Keratinocyte (primary cell): ENCODE measurements at regions not wholly inside any gene's neighbourhood (a gene's known extent, or its start where the extent isn't known, plus 50 kb on each side); places are given as distances from the start of the nearest gene placed in this dataset.

Source experiments
- DNase-seq: peaks from one replicate; pipeline ENCODE4 v3.0.0-alpha.2; 2011; ENCODE audit warnings: low read depth, missing footprints, low spot score
- FAIRE-seq: peaks from 2 replicates; lab custom pipeline; 2011; peaks lifted over from hg19 to GRCh38; lab: Jason Lieb, UNC
- H2AFZ ChIP-seq: 2 replicates; pipeline ENCODE4 v1.6.0; 2012; ENCODE audit warnings: low read length, control low read depth, inconsistent platforms; ENCODE audit not compliant: control insufficient read depth
- H3K27ac ChIP-seq: 2 replicates; pipeline ENCODE4 v1.5.1; 2011; ENCODE audit warnings: low read length; ENCODE audit not compliant: control insufficient read depth, insufficient read depth
- H3K27me3 ChIP-seq: 3 replicates; pipeline ENCODE4 v1.6.0; 2011; ENCODE audit warnings: low read length; ENCODE audit not compliant: control insufficient read depth, insufficient read depth; ENCODE audit errors: extremely low read depth
- H3K36me3 ChIP-seq, 2 experiments: 2 replicates in 1 of 2; 3 replicates in 1 of 2; pipeline ENCODE4 v1.5.1; 2011; ENCODE audit warnings: low read length in 2 of 2, mild to moderate bottlenecking in 1 of 2; ENCODE audit not compliant: control insufficient read depth in 2 of 2, insufficient read depth in 2 of 2; ENCODE audit errors: extremely low read depth in 1 of 2
- H3K4me1 ChIP-seq: 3 replicates; pipeline ENCODE4 v1.5.1; 2011; ENCODE audit warnings: low read length; ENCODE audit not compliant: control insufficient read depth, insufficient read depth; ENCODE audit errors: extremely low read depth
- H3K4me2 ChIP-seq: 3 replicates; pipeline ENCODE4 v1.6.0; 2011; ENCODE audit warnings: low read depth, low read length; ENCODE audit not compliant: control insufficient read depth, insufficient read depth; ENCODE audit errors: extremely low read depth
- H3K4me3 ChIP-seq, 3 experiments: fragments of 200-600 bp in 1 of 3; sonication (generic) in 1 of 3; 2 replicates in 2 of 3; 3 replicates in 1 of 3; pipeline ENCODE4 v1.5.1; 2011 to 2016; ENCODE audit warnings: low read length in 3 of 3, mild to moderate bottlenecking in 3 of 3, control low read depth in 2 of 3, inconsistent platforms in 1 of 3, low read depth in 1 of 3, mixed read lengths in 1 of 3, mixed run types in 1 of 3, moderate library complexity in 1 of 3; ENCODE audit not compliant: control insufficient read depth in 2 of 3, insufficient read depth in 2 of 3; ENCODE audit errors: extremely low read depth in 1 of 3
- H3K79me2 ChIP-seq: 2 replicates; pipeline ENCODE4 v1.6.0; 2012; ENCODE audit warnings: low read length; ENCODE audit not compliant: control insufficient read depth, insufficient read depth
- H3K9ac ChIP-seq: 3 replicates; pipeline ENCODE4 v1.6.0; 2011; ENCODE audit warnings: low read length; ENCODE audit not compliant: control insufficient read depth, insufficient read depth; ENCODE audit errors: extremely low read depth
- H3K9me1 ChIP-seq: 3 replicates; pipeline ENCODE4 v1.6.0; 2011; ENCODE audit warnings: low read length; ENCODE audit not compliant: control insufficient read depth, insufficient read depth; ENCODE audit errors: extremely low read depth
- H3K9me3 ChIP-seq: 2 replicates; pipeline ENCODE4 v1.5.1; 2012; ENCODE audit warnings: low read depth, low read length; ENCODE audit not compliant: control insufficient read depth
- H4K20me1 ChIP-seq: 3 replicates; pipeline ENCODE4 v1.6.0; 2011; ENCODE audit warnings: low read length; ENCODE audit not compliant: control insufficient read depth, insufficient read depth; ENCODE audit errors: extremely low read depth
- CTCF ChIP-seq, 3 experiments: IDR thresholded peaks in 1 of 3; conservative IDR thresholded peaks in 1 of 3; optimal IDR thresholded peaks in 1 of 3; 2 replicates in 2 of 3; 3 replicates in 1 of 3; pipeline versions ENCODE3 to v1.5.1; 2011; ENCODE audit warnings: low read length in 3 of 3, mild to moderate bottlenecking in 3 of 3, moderate library complexity in 2 of 3, control low read depth in 1 of 3, inconsistent platforms in 1 of 3; ENCODE audit not compliant: insufficient read depth in 2 of 3; ENCODE audit errors: extremely low read depth in 1 of 3
- EZH2 ChIP-seq: IDR thresholded peaks from one replicate; pipeline ENCODE4 v1.6.1; 2012; ENCODE audit warnings: inconsistent platforms, mild to moderate bottlenecking, low read length, moderate library complexity
- dilution Hi-C: fragments of 300-500 bp; cut with MboI; formaldehyde crosslinking; loops from one replicate; pipeline ENCODE4 v1.7.0; 2020; ENCODE audit warnings: low sequenced_read_pairs; ENCODE audit not compliant: extremely low pct_ligation_motif_present

- H3K27ac ChIP-seq = no peak overlapping the region
- no peaks in the 10 kb centered on the region for H3K79me2 ChIP-seq
- FAIRE-seq (no peak), DNase-seq (no peak)
- no peak for TF ChIP-seq EZH2
- TF ChIP-seq CTCF (optimal IDR thresholded peaks at IDR 0.05 in 1 of 3, IDR thresholded peaks at IDR 0.05 in 1 of 3, conservative IDR thresholded peaks at IDR 0.05 in 1 of 3; ENCODE audit: extremely low read depth in 1 of 3, insufficient read depth in 2 of 3, low read length in 3 of 3) = no peak
- H3K4me3 ChIP-seq = no peak overlapping the region
- dilution Hi-C loops = no loop called here
- H3K4me1 ChIP-seq = no peaks in the 10 kb centered on the region
- H3K9ac ChIP-seq = no peak overlapping the region
- H3K4me2 ChIP-seq = no peak overlapping the region
- H3K9me1 ChIP-seq = no peaks in the 10 kb centered on the region
- no peak overlapping the region for H2AFZ ChIP-seq
- H4K20me1 ChIP-seq = no peaks in the 10 kb centered on the region
- H3K9me3 ChIP-seq = no peaks in the 10 kb centered on the region
- H3K27me3 ChIP-seq = no peaks in the 10 kb centered on the region
- no peaks in the 10 kb centered on the region for H3K36me3 ChIP-seq
These were observed 258.6 kb upstream of the ADAMTS16 start for GRCh38 chr5:4881366-4882002.

GRCh38 chr5:4882186-4882585 is 257.9 kb upstream of the ADAMTS16 start:
- DNase-seq (no peak), FAIRE-seq (no peak)
- TF ChIP-seq EZH2 (no peak), CTCF (optimal IDR thresholded peaks at IDR 0.05 in 1 of 3, IDR thresholded peaks at IDR 0.05 in 1 of 3, conservative IDR thresholded peaks at IDR 0.05 in 1 of 3; ENCODE audit: extremely low read depth in 1 of 3, insufficient read depth in 2 of 3, low read length in 3 of 3) (no peak)
- H3K4me3 ChIP-seq = no peak overlapping the region
- H3K36me3 ChIP-seq = no peaks in the 10 kb centered on the region
- H3K27me3 ChIP-seq = no peaks in the 10 kb centered on the region
- H3K79me2 ChIP-seq = no peaks in the 10 kb centered on the region
- H2AFZ ChIP-seq = no peak overlapping the region
- no peaks in the 10 kb centered on the region for H3K4me1 ChIP-seq
- dilution Hi-C loops = no loop called here
- no peaks in the 10 kb centered on the region for H3K9me3 ChIP-seq
- H3K9ac ChIP-seq = no peak overlapping the region
- H3K9me1 ChIP-seq = no peaks in the 10 kb centered on the region
- H3K27ac ChIP-seq = no peak overlapping the region
- no peak overlapping the region for H3K4me2 ChIP-seq
- no peaks in the 10 kb centered on the region for H4K20me1 ChIP-seq
